DND-41 (cell line): ENCODE measurements at regions not wholly inside any gene's neighbourhood (a gene's known extent, or its start where the extent isn't known, plus 50 kb on each side); places are given as distances from the start of the nearest gene placed in this dataset.

Experiments used
- CTCF ChIP-seq: IDR thresholded peaks from 2 replicates; pipeline ENCODE4 v1.5.1; 2012; ENCODE audit warnings: borderline replicate concordance, low read length, moderate library complexity, mild to moderate bottlenecking; ENCODE audit not compliant: poor library complexity, severe bottlenecking; ENCODE audit errors: extremely low read depth
- EZH2 ChIP-seq: IDR thresholded peaks from 3 replicates; pipeline ENCODE4 v1.6.1; 2012; ENCODE audit warnings: borderline replicate concordance, low read depth, mild to moderate bottlenecking, moderate library complexity, low read length, inconsistent platforms; ENCODE audit not compliant: severe bottlenecking

DNA sequence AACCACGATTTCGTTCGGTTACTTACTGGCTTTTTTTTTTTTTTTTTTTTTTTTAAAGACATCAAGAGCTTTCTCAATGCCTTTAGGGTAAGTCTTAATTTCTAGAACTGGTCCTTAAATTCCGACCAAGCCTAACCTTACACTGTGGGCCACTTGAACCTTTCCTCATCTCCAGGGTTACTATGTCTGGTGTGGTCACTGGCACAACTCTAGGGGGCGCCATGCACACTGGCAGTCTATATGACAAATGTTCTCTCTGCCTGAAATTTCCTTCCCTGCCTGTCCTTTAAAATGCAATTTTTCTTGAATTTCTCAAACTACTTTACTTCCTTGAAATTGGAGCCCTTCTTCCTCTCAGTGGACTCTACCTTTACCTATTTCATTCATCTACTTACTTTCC is 227.4 kb downstream of the KLF5 start:
- TF ChIP-seq CTCF, result peak; percentile 37
- TF ChIP-seq EZH2, result no peak
